Epithelial cell of prostate (primary cell): ENCODE measurements at regions not wholly inside any gene's neighbourhood (a gene's known extent, or its start where the extent isn't known, plus 50 kb on each side); places are given as distances from the start of the nearest gene placed in this dataset.
A peak's percentile ranks its signal among the peaks of the same experiment; 100 is the strongest.
"Not testable (repeated sequence)": the region's sequence is repeated elsewhere in the genome, so short reads cannot be mapped to it uniquely, and the experiment has no call there.

Experiments used
- DNase-seq: peaks from one replicate; pipeline ENCODE4 v3.0.0-alpha.2; 2011; ENCODE audit warnings: low read depth, low spot score
- H3K27ac ChIP-seq: fragments of 450-650 bp; 2 replicates; pipeline ENCODE4 v1.5.1; 2017; ENCODE audit warnings: mild to moderate bottlenecking

DNA sequence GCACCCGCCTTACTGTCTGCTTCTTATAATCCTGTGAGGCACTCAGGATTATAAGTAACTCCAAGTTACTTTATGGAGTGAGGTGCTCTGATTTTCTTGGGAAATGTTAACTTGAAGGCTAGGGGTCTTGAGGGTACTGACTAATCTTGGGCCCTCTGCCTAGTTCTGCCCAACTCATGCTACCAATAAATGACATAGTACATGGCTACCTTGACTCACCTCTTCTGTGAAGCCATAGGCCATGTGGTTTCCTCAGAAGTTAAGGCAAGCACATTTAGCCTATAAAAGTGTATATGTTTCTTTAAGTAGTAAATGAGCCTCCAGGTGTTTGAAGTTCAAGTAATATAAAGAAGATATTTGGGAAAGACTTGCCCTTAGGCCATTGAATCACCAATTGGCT, 99.8 kb upstream of the CASK start:
- H3K27ac ChIP-seq = no peak overlapping the region
- no peak for DNase-seq

DNA sequence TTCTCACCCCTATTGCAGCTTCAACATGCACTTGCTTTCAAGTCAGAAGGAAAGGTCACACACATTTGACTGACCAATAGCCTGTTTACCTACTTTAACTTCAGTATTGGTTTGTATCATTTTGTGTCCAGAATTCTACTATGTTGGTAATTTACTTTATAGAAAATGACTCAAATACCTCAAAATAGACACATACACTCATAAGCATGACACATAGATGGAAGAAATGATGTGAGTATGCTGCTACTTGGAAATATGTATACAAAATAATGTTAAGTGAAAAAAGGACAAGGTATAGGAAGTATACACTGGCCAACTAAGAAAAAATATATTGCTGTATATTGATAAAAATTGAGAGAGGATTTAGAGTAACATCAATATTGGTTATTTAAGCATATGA, 98.8 kb upstream of the CASK start:
- no peak for DNase-seq
- H3K27ac ChIP-seq = no peak overlapping the region

DNA sequence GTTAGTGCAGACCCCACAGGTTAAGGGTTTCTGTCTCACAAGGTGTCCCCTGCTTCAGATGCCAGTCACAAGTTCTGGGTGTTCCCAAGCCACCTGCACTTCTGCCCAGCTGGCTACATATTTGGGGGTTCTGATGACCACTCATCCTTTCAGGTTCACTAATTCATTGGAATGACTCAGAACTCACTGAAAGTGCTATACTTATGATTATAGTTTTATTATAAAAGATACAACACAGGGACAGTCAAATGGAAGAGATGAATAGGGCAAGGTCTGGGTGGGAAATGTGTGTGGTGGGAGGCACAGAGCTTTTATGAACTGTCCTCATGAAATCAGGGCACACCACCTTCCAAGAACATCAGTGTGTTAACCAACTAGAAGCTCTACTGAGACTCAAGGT, 97.7 kb upstream of the CASK start:
- no peak for DNase-seq
- H3K27ac ChIP-seq = no peak overlapping the region

DNA sequence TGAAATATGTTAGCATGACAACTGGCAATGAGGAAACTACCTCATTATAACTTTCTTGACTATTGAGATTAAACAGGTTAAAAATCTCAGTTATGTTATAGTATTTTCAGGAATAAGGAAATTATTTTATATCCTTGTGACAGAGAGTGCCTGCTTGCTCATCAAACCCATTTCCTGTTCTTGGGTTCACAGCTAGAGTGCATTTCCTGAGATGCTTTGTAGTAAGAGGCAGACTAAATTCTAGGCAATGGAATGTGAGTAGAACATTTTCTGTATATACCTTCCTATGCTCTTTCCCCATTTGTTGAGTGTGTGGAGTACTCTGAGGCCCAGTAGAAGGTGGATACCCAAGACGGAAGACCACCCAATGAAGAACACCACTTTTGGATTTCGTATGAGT, 96.9 kb upstream of the CASK start:
- H3K27ac ChIP-seq = no peak overlapping the region
- no peak for DNase-seq

DNA sequence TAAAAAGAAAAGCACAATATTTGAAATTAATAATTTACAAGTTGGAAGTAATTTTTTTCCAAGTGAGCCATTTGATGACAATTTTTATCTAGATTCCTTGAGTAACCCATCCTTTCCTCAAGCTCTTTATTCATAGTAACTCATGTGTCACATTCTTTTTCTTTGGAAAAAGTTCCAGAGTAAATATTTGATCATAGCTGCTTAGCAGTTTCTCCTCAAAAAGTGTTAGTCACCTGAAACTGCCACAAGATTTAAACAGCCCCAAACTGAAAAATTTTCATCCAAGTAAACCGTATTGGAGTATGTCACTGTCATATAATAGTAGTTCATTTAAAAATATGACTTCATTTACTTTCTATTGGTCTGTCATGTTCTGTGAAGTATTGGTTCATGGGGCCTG, 94.6 kb upstream of the CASK start:
- DNase-seq = no peak
- H3K27ac ChIP-seq = no peak overlapping the region

DNA sequence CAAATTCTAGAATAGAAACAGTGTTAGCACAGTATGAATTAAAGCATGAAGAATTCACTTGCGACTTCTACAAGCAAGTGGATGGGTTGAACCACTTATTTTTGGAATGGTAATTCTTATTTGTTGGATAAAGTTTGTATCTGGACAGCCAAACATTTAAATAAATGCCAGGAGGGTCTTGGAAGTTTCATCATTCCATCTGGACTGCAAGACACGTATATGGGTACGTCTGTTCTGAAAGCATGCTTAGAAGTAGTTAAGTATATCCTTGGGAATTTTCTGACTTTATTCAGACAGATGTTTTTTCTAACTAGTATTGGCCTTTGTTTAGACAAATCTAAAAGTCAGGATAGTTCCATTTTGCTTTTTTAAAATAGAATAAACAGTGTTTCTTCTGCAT, 77.5 kb upstream of the CASK start:
- H3K27ac ChIP-seq = no peak overlapping the region
- DNase-seq = no peak

DNA sequence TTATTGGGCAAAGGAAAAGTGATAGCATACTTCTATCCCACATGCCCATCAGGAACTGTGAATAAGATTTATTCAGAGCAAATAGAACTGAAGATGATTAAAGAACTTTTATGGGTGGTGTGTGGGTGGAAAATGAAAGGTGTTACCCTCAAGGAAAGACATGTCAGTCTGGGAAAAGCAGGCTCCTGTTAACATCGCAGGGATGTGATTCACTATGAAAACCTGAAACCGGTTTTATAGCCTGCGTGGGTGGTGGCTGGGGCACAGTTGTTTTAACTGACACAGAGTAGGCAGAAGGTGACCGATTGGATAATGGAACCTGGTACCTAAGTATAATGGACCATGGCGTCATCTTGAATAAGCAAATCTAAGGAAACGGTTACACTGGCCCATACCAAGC, 61.3 kb upstream of the CASK start:
- peak overlapping the region; percentile 47 for H3K27ac ChIP-seq
- DNase-seq = peak; percentile 75

DNA sequence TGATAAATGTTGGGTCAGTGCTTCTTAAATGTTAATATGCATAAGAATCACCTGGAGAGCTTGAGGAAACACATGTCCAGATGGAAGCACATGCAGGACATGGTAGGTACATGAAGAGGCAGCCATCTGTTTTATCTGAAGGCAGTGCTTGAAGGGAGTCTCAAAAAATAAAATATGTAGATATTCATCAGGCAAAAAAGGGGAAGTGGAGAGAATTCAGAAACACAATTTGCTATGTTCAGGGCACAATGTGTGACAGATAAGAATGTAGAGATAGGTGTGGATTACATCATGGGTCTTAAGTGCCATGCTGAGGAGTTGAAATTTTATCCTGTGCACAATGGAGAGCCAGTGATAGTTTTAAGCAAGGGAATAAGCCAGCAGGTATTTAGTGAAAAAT, 59.6 kb upstream of the CASK start:
- DNase-seq = no peak
- H3K27ac ChIP-seq = no peak overlapping the region

DNA sequence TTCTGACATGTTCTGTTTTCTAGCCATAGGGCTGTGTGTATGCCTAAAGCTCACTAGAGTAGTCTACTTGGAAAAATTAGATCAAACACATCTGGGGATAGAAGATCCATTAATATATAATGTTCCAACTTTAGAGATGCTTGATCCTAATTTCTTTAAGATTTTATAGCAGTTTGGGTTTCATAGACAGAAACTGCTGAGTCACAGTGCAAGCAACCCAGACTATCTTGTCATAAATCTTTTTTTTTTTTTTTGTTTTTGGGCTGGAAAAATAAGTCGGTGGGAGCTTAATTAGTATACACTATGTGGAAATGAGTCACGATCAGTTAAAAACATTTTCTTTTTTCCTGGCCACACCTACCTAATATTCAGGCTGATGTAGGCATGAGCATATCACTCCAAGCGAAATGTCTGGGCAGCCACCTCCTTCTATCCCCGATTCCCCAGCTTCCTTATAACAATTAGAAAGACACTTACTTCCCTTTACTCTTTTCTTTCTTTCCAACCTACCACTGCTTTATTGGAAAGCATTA, 58.2 kb upstream of the CASK start:
- DNase-seq = no peak
- no peak overlapping the region for H3K27ac ChIP-seq

DNA sequence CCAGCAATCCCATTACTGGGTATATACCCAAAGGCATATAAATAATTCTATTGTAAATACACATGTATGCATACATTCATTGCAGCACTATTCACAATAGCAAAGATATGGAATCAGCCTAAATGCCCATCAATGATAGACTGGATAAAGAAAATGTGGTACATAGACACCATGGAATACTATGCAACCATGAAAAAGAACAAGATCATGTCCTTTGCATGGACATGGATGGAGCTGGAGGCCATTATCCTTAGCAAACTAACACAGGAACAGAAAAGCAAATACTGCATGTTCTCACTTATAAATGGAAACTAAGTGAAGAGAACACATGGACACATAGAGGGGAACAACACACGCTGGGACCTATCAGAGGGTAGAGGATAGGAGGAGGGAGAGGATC, 51.3 kb upstream of the CASK start:
- DNase-seq, H3K27ac ChIP-seq: not testable (repeated sequence)

DNA sequence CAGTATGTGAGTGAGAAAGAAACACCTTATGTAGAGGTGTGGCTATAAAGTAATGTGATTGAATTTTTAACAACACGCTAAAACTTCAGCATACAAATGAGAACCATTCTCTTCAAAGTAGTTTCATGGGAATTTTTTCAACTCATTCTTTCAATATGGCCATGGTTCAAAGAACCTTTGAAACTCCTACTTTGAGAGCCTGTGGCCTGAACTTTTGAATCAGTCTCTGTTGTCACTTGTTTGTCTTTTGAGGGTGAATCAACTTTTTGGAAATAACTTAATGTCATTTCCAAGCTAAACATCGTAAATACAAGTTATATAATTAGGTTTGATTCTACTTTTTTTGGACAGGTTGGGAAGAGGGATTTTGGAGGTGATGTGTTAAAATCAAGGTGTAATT, 49.9 kb upstream of the CASK start:
- H3K27ac ChIP-seq = no peak overlapping the region
- DNase-seq = no peak
